Stimulated activated CD8-positive, alpha-beta memory T cell treated with anti-CD3 and anti-CD28 coated beads, Interleukin-15, amount 100 ng/mL, for 4 hours (primary cell): ENCODE measurements at regions not wholly inside any gene's neighbourhood (a gene's known extent, or its start where the extent isn't known, plus 50 kb on each side); places are given as distances from the start of the nearest gene placed in this dataset.
"Not testable (repeated sequence)": the region's sequence is repeated elsewhere in the genome, so short reads cannot be mapped to it uniquely, and the experiment has no call there.

Experiments
- DNase-seq, 2 donors: peaks; one replicate each; pipeline ENCODE4 v3.0.0-alpha.2; 2020; ENCODE audit warnings: low read depth in 2 of 2

- no peak for DNase-seq
These were observed 1370.8 kb downstream of the GRIK2 start for GRCh38 chr6:102764317-102764716.

- DNase-seq = no peak
These were observed 1370.4 kb downstream of the GRIK2 start for GRCh38 chr6:102763891-102764290.

- no peak for DNase-seq
These were observed 1368.4 kb downstream of the GRIK2 start for GRCh38 chr6:102761872-102762271.

GRCh38 chr6:102759415-102759814 is 1365.9 kb downstream of the GRIK2 start:
- DNase-seq = no peak

- DNase-seq = not testable (repeated sequence)
These were observed 1365.0 kb downstream of the GRIK2 start for GRCh38 chr6:102758536-102758935.

- DNase-seq = no peak
These were observed 1355.9 kb downstream of the GRIK2 start for GRCh38 chr6:102749210-102749971.

GRCh38 chr6:102746941-102747340 is 1353.4 kb downstream of the GRIK2 start:
- no peak for DNase-seq

- no peak for DNase-seq
These were observed 1349.3 kb downstream of the GRIK2 start for GRCh38 chr6:102742754-102743356.

- DNase-seq = no peak
These were observed 1348.5 kb downstream of the GRIK2 start for GRCh38 chr6:102742028-102742427.

- no peak for DNase-seq
These were observed 1343.4 kb downstream of the GRIK2 start for GRCh38 chr6:102736941-102737368.

- DNase-seq = no peak
These were observed 1339.4 kb downstream of the GRIK2 start for GRCh38 chr6:102732898-102733297.

- DNase-seq = not testable (repeated sequence)
These were observed 1328.6 kb downstream of the GRIK2 start for GRCh38 chr6:102722086-102722485.

- no peak for DNase-seq
These were observed 1324.4 kb downstream of the GRIK2 start for GRCh38 chr6:102717737-102718456.

GRCh38 chr6:102717252-102717651 is 1323.7 kb downstream of the GRIK2 start:
- no peak for DNase-seq

- DNase-seq = no peak
These were observed 1307.5 kb downstream of the GRIK2 start for GRCh38 chr6:102701019-102701418.

GRCh38 chr6:102686461-102686860 is 1293.0 kb downstream of the GRIK2 start:
- no peak for DNase-seq

- DNase-seq = no peak
These were observed 1286.9 kb downstream of the GRIK2 start for GRCh38 chr6:102680413-102680812.

- DNase-seq = no peak
These were observed 1286.4 kb downstream of the GRIK2 start for GRCh38 chr6:102679865-102680264.

GRCh38 chr6:102677225-102677624 is 1283.7 kb downstream of the GRIK2 start:
- DNase-seq = no peak

- DNase-seq = no peak
These were observed 1277.2 kb downstream of the GRIK2 start for GRCh38 chr6:102670735-102671134.

GRCh38 chr6:102662851-102663250 is 1269.3 kb downstream of the GRIK2 start:
- no peak for DNase-seq

- no peak for DNase-seq
These were observed 1266.8 kb downstream of the GRIK2 start for GRCh38 chr6:102660303-102660702.

GRCh38 chr6:102655823-102656222 is 1262.3 kb downstream of the GRIK2 start:
- DNase-seq = no peak
